ENCODE measurements at regions not wholly inside any gene's neighbourhood (a gene's known extent, or its start where the extent isn't known, plus 50 kb on each side); places are given as distances from the start of the nearest gene placed in this dataset.

GRCh38 chr1:38538834-38539233, 320.7 kb downstream of the RRAGC start:
- Histone ChIP-seq H3K9me3 (ENCODE audit: low read depth) (no peaks in the 10 kb centered on the region), H3K4me1 (peaks cover 6% of the 10 kb centered on the region), H3K36me3 (no peaks in the 10 kb centered on the region), H3F3A (ENCODE audit: low read depth) (peaks cover 4% of the 10 kb centered on the region), H4K20me1 (ENCODE audit: low read depth) (no peaks in the 10 kb centered on the region), H3K4me2 (no peak overlapping the region), H3K27me3 (no peaks in the 10 kb centered on the region), H3K79me2 (ENCODE audit: low read depth) (no peaks in the 10 kb centered on the region), H2AFZ (replicated peaks) (no peak overlapping the region), H3K27ac (no peak overlapping the region), H3K4me3 (no peak overlapping the region), H3K9ac (no peak overlapping the region)
- Mint-ChIP-seq H3K27me3 (ENCODE audit: insufficient read depth, low read depth) (peaks cover 2% of the 10 kb centered on the region), H3K27ac (no peak overlapping the region), H3K4me3 (no peak overlapping the region), H3K4me1 (peaks cover 34% of the 10 kb centered on the region), H3K36me3 (no peaks in the 10 kb centered on the region), H3K9me3 (no peaks in the 10 kb centered on the region)
- no peak for TF ChIP-seq EZH2phosphoT487 (IDR thresholded peaks at IDR 0.05)
- TF ChIP-seq CTCF (IDR thresholded peaks at IDR 0.05): no peak
- no peak for TF ChIP-seq EZH2 (IDR thresholded peaks at IDR 0.05)
- no peak for DNase-seq (ENCODE audit: low spot score)

GRCh38 chr1:38536089-38536488, 323.5 kb downstream of the RRAGC start:
- peaks cover 6% of the 10 kb centered on the region for H3K4me1 ChIP-seq
- Mint-ChIP-seq H3K27ac (no peak overlapping the region), H3K36me3 (no peaks in the 10 kb centered on the region), H3K27me3 (ENCODE audit: insufficient read depth, low read depth) (no peaks in the 10 kb centered on the region), H3K4me1 (peaks cover 22% of the 10 kb centered on the region), H3K9me3 (no peaks in the 10 kb centered on the region), H3K4me3 (no peak overlapping the region)
- no peak overlapping the region for H3K9ac ChIP-seq
- H3K9me3 ChIP-seq (ENCODE audit: low read depth): no peaks in the 10 kb centered on the region
- no peak overlapping the region for H3K27ac ChIP-seq
- no peak overlapping the region for H3K4me2 ChIP-seq
- no peak overlapping the region for H3K4me3 ChIP-seq
- no peaks in the 10 kb centered on the region for H4K20me1 ChIP-seq (ENCODE audit: low read depth)
- H3K36me3 ChIP-seq: no peaks in the 10 kb centered on the region
- H3K79me2 ChIP-seq (ENCODE audit: low read depth): no peaks in the 10 kb centered on the region
- no peaks in the 10 kb centered on the region for H3K27me3 ChIP-seq
- no peak for DNase-seq (ENCODE audit: low spot score)
- H2AFZ ChIP-seq (replicated peaks): no peak overlapping the region
- TF ChIP-seq EZH2 (IDR thresholded peaks at IDR 0.05) (no peak), CTCF (IDR thresholded peaks at IDR 0.05) (no peak), EZH2phosphoT487 (IDR thresholded peaks at IDR 0.05) (no peak)
- peaks cover 4% of the 10 kb centered on the region for H3F3A ChIP-seq (ENCODE audit: low read depth)

GRCh38 chr1:38534473-38534823, 325.1 kb downstream of the RRAGC start:
- Histone ChIP-seq H4K20me1 (ENCODE audit: low read depth) (no peaks in the 10 kb centered on the region), H3K27ac (no peak overlapping the region), H3K36me3 (no peaks in the 10 kb centered on the region), H3K27me3 (no peaks in the 10 kb centered on the region), H3K4me1 (no peaks in the 10 kb centered on the region), H3F3A (ENCODE audit: low read depth) (peaks cover 4% of the 10 kb centered on the region), H3K4me2 (no peak overlapping the region), H3K9me3 (ENCODE audit: low read depth) (no peaks in the 10 kb centered on the region), H3K79me2 (ENCODE audit: low read depth) (no peaks in the 10 kb centered on the region), H2AFZ (replicated peaks) (peak overlapping the region; percentile 26), H3K9ac (no peak overlapping the region), H3K4me3 (no peak overlapping the region)
- no peak overlapping the region for H3K4me3 Mint-ChIP-seq
- no peak for DNase-seq (ENCODE audit: low spot score)
- H3K9me3 Mint-ChIP-seq: no peaks in the 10 kb centered on the region
- H3K4me1 Mint-ChIP-seq: peaks cover 7% of the 10 kb centered on the region
- no peaks in the 10 kb centered on the region for H3K27me3 Mint-ChIP-seq (ENCODE audit: insufficient read depth, low read depth)
- H3K27ac Mint-ChIP-seq: no peak overlapping the region
- no peak for TF ChIP-seq EZH2 (IDR thresholded peaks at IDR 0.05)
- no peak for TF ChIP-seq CTCF (IDR thresholded peaks at IDR 0.05)
- no peak for TF ChIP-seq EZH2phosphoT487 (IDR thresholded peaks at IDR 0.05)
- no peaks in the 10 kb centered on the region for H3K36me3 Mint-ChIP-seq
